ENCODE measurements at regions not wholly inside any gene's neighbourhood (a gene's known extent, or its start where the extent isn't known, plus 50 kb on each side); places are given as distances from the start of the nearest gene placed in this dataset.
A peak's percentile ranks its signal among the peaks of the same experiment; 100 is the strongest.
"Not testable (repeated sequence)": the region's sequence is repeated elsewhere in the genome, so short reads cannot be mapped to it uniquely, and the experiment has no call there.

GRCh38 chr17:15877882-15878500 is 66.9 kb upstream of the ADORA2B start:
- not testable (repeated sequence) for H3K27me3 Mint-ChIP-seq (ENCODE audit: low read depth); H3K36me3 Mint-ChIP-seq (ENCODE audit: low read depth); H3K27ac Mint-ChIP-seq; H3K9me3 Mint-ChIP-seq; H3K4me1 Mint-ChIP-seq; H3K4me3 Mint-ChIP-seq

DNA sequence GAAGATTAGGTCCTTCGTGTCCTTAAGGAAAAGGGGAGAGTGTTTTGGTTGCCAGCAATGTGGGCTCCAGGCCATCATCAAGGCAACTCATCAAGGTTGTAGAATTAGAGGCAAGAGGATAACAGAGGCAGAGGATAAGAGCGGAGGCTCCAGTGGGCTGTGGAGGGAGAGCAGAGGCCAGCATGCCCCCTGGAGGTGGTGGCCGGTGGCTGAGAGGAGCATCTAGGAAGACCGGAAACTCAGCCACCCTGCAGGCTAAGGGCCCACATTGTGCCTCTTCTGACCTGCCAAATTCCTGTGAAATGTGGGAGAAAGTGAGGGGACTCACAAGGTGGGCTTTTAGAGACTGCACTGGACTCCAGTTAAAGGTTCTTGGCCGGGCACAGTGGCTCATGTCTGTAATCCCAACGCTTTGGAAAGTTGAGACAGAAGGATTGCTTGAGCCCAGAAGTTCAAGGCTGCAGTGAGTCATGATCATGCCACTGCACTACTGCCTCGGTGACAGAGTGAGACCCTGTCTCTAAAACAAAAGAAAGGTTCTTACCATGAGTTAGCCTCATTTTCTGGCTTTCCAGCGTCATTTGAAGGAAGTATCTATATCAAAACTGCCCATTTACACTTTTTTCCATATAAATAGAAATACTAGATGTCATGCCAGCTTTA is 62.7 kb upstream of the ADORA2B start:
- H3K9me3 Mint-ChIP-seq, result no peaks in the 10 kb centered on the region
- H3K27ac Mint-ChIP-seq, result no peak overlapping the region
- peaks cover 6% of the 10 kb centered on the region for H3K4me1 Mint-ChIP-seq
- TF ChIP-seq, protein P1, sequence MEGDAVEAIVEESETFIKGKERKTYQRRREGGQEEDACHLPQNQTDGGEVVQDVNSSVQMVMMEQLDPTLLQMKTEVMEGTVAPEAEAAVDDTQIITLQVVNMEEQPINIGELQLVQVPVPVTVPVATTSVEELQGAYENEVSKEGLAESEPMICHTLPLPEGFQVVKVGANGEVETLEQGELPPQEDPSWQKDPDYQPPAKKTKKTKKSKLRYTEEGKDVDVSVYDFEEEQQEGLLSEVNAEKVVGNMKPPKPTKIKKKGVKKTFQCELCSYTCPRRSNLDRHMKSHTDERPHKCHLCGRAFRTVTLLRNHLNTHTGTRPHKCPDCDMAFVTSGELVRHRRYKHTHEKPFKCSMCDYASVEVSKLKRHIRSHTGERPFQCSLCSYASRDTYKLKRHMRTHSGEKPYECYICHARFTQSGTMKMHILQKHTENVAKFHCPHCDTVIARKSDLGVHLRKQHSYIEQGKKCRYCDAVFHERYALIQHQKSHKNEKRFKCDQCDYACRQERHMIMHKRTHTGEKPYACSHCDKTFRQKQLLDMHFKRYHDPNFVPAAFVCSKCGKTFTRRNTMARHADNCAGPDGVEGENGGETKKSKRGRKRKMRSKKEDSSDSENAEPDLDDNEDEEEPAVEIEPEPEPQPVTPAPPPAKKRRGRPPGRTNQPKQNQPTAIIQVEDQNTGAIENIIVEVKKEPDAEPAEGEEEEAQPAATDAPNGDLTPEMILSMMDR (IDR thresholded peaks at IDR 0.05; ENCODE audit: unreplicated experiment in 3 of 3), result no peak
- H3K4me3 Mint-ChIP-seq, result no peak overlapping the region
- H3K27me3 Mint-ChIP-seq (ENCODE audit: low read depth), result no peaks in the 10 kb centered on the region
- no peaks in the 10 kb centered on the region for H3K36me3 Mint-ChIP-seq (ENCODE audit: low read depth)

- peaks cover 6% of the 10 kb centered on the region for H3K4me1 Mint-ChIP-seq
- H3K36me3 Mint-ChIP-seq (ENCODE audit: low read depth), result no peaks in the 10 kb centered on the region
- H3K9me3 Mint-ChIP-seq, result no peaks in the 10 kb centered on the region
- no peaks in the 10 kb centered on the region for H3K27me3 Mint-ChIP-seq (ENCODE audit: low read depth)
- TF ChIP-seq, protein P1 (IDR thresholded peaks at IDR 0.05; ENCODE audit: unreplicated experiment in 3 of 3), result no peak
- peak overlapping the region in 1 of 3 experiments; percentile 19 for H3K27ac Mint-ChIP-seq
- H3K4me3 Mint-ChIP-seq, result no peak overlapping the region
These were observed 62.2 kb upstream of the ADORA2B start for GRCh38 chr17:15882777-15883176.

GRCh38 chr17:15883617-15884111 is 61.3 kb upstream of the ADORA2B start:
- H3K4me3 Mint-ChIP-seq, result no peak overlapping the region
- H3K4me1 Mint-ChIP-seq, result peaks cover 6% of the 10 kb centered on the region
- TF ChIP-seq, protein P1 (IDR thresholded peaks at IDR 0.05; ENCODE audit: unreplicated experiment in 3 of 3), result no peak
- no peaks in the 10 kb centered on the region for H3K36me3 Mint-ChIP-seq (ENCODE audit: low read depth)
- no peak overlapping the region for H3K27ac Mint-ChIP-seq
- no peaks in the 10 kb centered on the region for H3K9me3 Mint-ChIP-seq
- H3K27me3 Mint-ChIP-seq (ENCODE audit: low read depth), result peaks cover 5% of the 10 kb centered on the region

- Mint-ChIP-seq H3K36me3 (ENCODE audit: low read depth) (no peaks in the 10 kb centered on the region), H3K27me3 (ENCODE audit: low read depth) (peaks cover 5% of the 10 kb centered on the region), H3K9me3 (no peaks in the 10 kb centered on the region), H3K4me1 (peaks cover 6% of the 10 kb centered on the region), H3K4me3 (no peak overlapping the region), H3K27ac (no peak overlapping the region)
- TF ChIP-seq, protein P1 (IDR thresholded peaks at IDR 0.05; ENCODE audit: unreplicated experiment in 3 of 3), result no peak
These were observed 60.2 kb upstream of the ADORA2B start for GRCh38 chr17:15884731-15885130.

GRCh38 chr17:15885770-15886169 is 59.2 kb upstream of the ADORA2B start:
- TF ChIP-seq, protein P1 (IDR thresholded peaks at IDR 0.05; ENCODE audit: unreplicated experiment in 3 of 3), result no peak

More at GRCh38 chr17:15885770-15886169, 59.2 kb upstream of the ADORA2B start:
- Mint-ChIP-seq H3K4me1 (peaks cover 6% of the 10 kb centered on the region), H3K36me3 (ENCODE audit: low read depth) (no peaks in the 10 kb centered on the region), H3K27ac (no peak overlapping the region), H3K4me3 (no peak overlapping the region), H3K9me3 (no peaks in the 10 kb centered on the region), H3K27me3 (ENCODE audit: low read depth) (peaks cover 5% of the 10 kb centered on the region)

Measured in nephron (organoid).